WTC11 (cell line): ENCODE measurements at regions not wholly inside any gene's neighbourhood (a gene's known extent, or its start where the extent isn't known, plus 50 kb on each side); places are given as distances from the start of the nearest gene placed in this dataset.

ENCODE experiments used
- ATAC-seq: fragments of 200-7000 bp; cut with Tn5 transposase; 2 replicates; pipeline ENCODE4 v1.10.0; 2021; ENCODE audit warnings: mild to moderate bottlenecking, moderate library complexity
- CTCF ChIA-PET: fragments of 300-600 bp; sonication (Branson Sonifier 250); formaldehyde crosslinking; loops from one replicate; lab custom pipeline; 2021; ENCODE audit warnings: antibody characterized with exemption; lab: Charles Lee
- POLR2A ChIA-PET: fragments of 350-600 bp; sonication (Branson Sonifier 250); formaldehyde crosslinking; loops from one replicate; lab custom pipeline; 2021; ENCODE audit warnings: antibody characterized with exemption; lab: Charles Lee
- DNase-seq: peaks from one replicate; pipeline ENCODE4 v3.0.0; 2021; ENCODE audit warnings: low spot score
- H3K27ac Mint-ChIP-seq: 2 replicates; pipeline ENCODE4 v1.8.0; 2021; ENCODE audit warnings: mixed read lengths
- H3K27me3 Mint-ChIP-seq: 2 replicates; pipeline ENCODE4 v1.8.0; 2021; ENCODE audit warnings: low read depth, mild to moderate bottlenecking, moderate library complexity, mixed read lengths
- H3K36me3 Mint-ChIP-seq: 2 replicates; pipeline ENCODE4 v1.8.0; 2021; ENCODE audit warnings: mixed read lengths
- H3K4me1 Mint-ChIP-seq: 2 replicates; pipeline ENCODE4 v1.8.0; 2022; ENCODE audit warnings: mixed read lengths
- H3K4me3 Mint-ChIP-seq: 2 replicates; pipeline ENCODE4 v1.8.0; 2021; ENCODE audit warnings: mild to moderate bottlenecking, moderate library complexity, mixed read lengths
- H3K9me3 Mint-ChIP-seq: 2 replicates; pipeline ENCODE4 v1.8.0; 2021; ENCODE audit warnings: mixed read lengths
- ATF1 ChIP-seq: sonication (generic); formaldehyde crosslinking; IDR thresholded peaks from 2 replicates; pipeline ENCODE4 v1.8.1; 2023; ENCODE audit warnings: mild to moderate bottlenecking, moderate library complexity, missing genetic modification reagents
- ETV6 ChIP-seq: sonication (generic); formaldehyde crosslinking; IDR thresholded peaks from 2 replicates; pipeline ENCODE4 v1.8.1; 2022; ENCODE audit warnings: mild to moderate bottlenecking, missing genetic modification reagents
- IRF2 ChIP-seq: sonication (generic); formaldehyde crosslinking; IDR thresholded peaks from 2 replicates; pipeline ENCODE4 v1.8.0; 2022; ENCODE audit warnings: low read depth, missing genetic modification reagents, borderline replicate concordance
- MYBL2 ChIP-seq: sonication (generic); formaldehyde crosslinking; IDR thresholded peaks from 2 replicates; pipeline ENCODE4 v1.8.1; 2023; ENCODE audit warnings: mild to moderate bottlenecking, moderate library complexity, missing genetic modification reagents
- NFE2L1 ChIP-seq: sonication (generic); formaldehyde crosslinking; IDR thresholded peaks from 2 replicates; pipeline ENCODE4 v1.8.1; 2023; ENCODE audit warnings: missing genetic modification reagents
- NFYB ChIP-seq: sonication (generic); formaldehyde crosslinking; conservative IDR thresholded peaks from 2 replicates; pipeline ENCODE4 v1.8.0; 2022; ENCODE audit warnings: low read depth, missing genetic modification reagents
- PRRX2 ChIP-seq: fragments of 250-450 bp; sonication (Bioruptor Pico); IDR thresholded peaks from 2 replicates; pipeline ENCODE4 v1.8.0; 2021; ENCODE audit warnings: mild to moderate bottlenecking
- TEAD1 ChIP-seq: sonication (generic); formaldehyde crosslinking; IDR thresholded peaks from 2 replicates; pipeline ENCODE4 v1.8.0; 2022; ENCODE audit warnings: mild to moderate bottlenecking, missing genetic modification reagents
- TEAD4 ChIP-seq: sonication (generic); formaldehyde crosslinking; IDR thresholded peaks from 2 replicates; pipeline ENCODE4 v1.8.0; 2022; ENCODE audit warnings: mild to moderate bottlenecking, missing genetic modification reagents
- TP53 ChIP-seq: sonication (generic); formaldehyde crosslinking; IDR thresholded peaks from 2 replicates; pipeline ENCODE4 v1.8.1; 2023; ENCODE audit warnings: mild to moderate bottlenecking, missing genetic modification reagents
- ZBTB21 ChIP-seq: sonication (generic); formaldehyde crosslinking; IDR thresholded peaks from 2 replicates; pipeline ENCODE4 v1.8.1; 2023; ENCODE audit warnings: mild to moderate bottlenecking, missing genetic modification reagents, borderline replicate concordance
- ZNF121 ChIP-seq: sonication (generic); formaldehyde crosslinking; IDR thresholded peaks from 2 replicates; pipeline ENCODE4 v1.8.0; 2023; ENCODE audit warnings: missing genetic modification reagents
- ZNF396 ChIP-seq: fragments of 250-450 bp; sonication (Bioruptor Pico); IDR thresholded peaks from 2 replicates; pipeline ENCODE4 v1.8.0; 2021; ENCODE audit warnings: mild to moderate bottlenecking, moderate library complexity, borderline replicate concordance
- ZNF416 ChIP-seq: fragments of 250-450 bp; sonication (Bioruptor Pico); IDR thresholded peaks from 2 replicates; pipeline ENCODE4 v1.9.0; 2021; ENCODE audit warnings: mild to moderate bottlenecking, inconsistent platforms
- ZNF671 ChIP-seq: fragments of 250-450 bp; sonication (Bioruptor Pico); IDR thresholded peaks from 2 replicates; pipeline ENCODE4 v1.8.0; 2021; ENCODE audit warnings: mild to moderate bottlenecking
- TF ChIP-seq, protein P1 (sequence below): sonication (generic); formaldehyde crosslinking; IDR thresholded peaks from 2 replicates; pipeline ENCODE4 v1.8.1; 2023; ENCODE audit warnings: mild to moderate bottlenecking, missing genetic modification reagents, moderate library complexity
- TF ChIP-seq, protein P2 (sequence below): fragments of 200-600 bp; IDR thresholded peaks from 2 replicates; pipeline ENCODE4 v1.8.0; 2022; ENCODE audit warnings: antibody characterized with exemption
- TF ChIP-seq, protein P3 (sequence below): sonication (generic); formaldehyde crosslinking; IDR thresholded peaks from 2 replicates; pipeline ENCODE4 v1.8.1; 2023; ENCODE audit warnings: mild to moderate bottlenecking, moderate library complexity, missing genetic modification reagents
- TF ChIP-seq, protein P4 (sequence below): sonication (generic); formaldehyde crosslinking; IDR thresholded peaks from 2 replicates; pipeline ENCODE4 v1.8.0; 2022; ENCODE audit warnings: mild to moderate bottlenecking, missing genetic modification reagents
- TF ChIP-seq, protein P5 (sequence below): sonication (generic); formaldehyde crosslinking; IDR thresholded peaks from 2 replicates; pipeline ENCODE4 v1.8.1; 2023; ENCODE audit warnings: mild to moderate bottlenecking, missing genetic modification reagents, moderate library complexity
- TF ChIP-seq, protein P6 (sequence below): sonication (generic); formaldehyde crosslinking; IDR thresholded peaks from 2 replicates; pipeline ENCODE4 v1.8.0; 2023; ENCODE audit warnings: missing genetic modification reagents, mild to moderate bottlenecking, borderline replicate concordance

DNA sequence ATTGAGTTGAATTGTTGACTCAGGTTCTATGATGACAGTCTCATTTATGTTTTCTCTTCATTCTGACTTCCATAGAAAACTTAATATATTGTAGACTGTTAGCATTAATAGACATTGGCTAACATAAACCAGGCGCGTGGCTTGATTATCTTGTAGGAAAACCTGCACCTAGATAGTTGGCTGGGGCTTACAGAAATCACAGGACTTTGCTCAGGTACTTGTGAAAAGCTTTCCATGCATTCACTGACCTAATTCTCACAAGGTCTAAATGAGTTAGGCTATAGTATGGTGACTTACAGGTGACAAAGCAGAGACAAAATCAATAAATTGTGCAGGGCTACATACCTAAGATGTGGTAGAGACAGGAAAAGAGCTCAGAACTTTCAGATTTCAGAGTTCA lies 212.8 kb downstream of the GPAT3 start (continued):
- no peak for TF ChIP-seq PRRX2

DNA sequence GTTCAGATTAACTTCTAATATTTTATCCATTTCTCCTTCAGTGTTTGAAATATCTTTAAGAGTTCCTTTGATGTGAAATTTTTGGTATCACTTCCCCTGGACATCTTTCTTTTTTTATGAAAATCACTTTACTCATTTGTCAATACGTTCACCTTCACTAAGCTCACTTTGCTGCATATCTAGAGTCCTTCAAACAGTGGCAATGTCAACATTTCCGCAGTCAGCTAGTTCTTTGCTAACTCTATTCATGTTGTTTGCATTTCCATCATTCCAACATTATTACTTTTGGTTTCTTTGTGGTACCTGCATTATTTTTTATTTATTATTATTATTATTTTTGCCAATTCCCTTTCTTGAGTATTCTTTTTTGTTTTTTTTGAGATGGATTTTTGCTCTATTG lies 203.0 kb downstream of the GPAT3 start:
- Mint-ChIP-seq H3K4me1 (no peaks in the 10 kb centered on the region), H3K9me3 (no peaks in the 10 kb centered on the region)
- no peak for ATAC-seq
- no peak for TF ChIP-seq MYBL2 (CRISPR knock-in tag)
- no peak for TF ChIP-seq NFE2L1
- no peak for TF ChIP-seq ATF1
- TF ChIP-seq, all 79 proteins: peak for 0
- Mint-ChIP-seq H3K27ac (no peak overlapping the region), H3K27me3 (no peaks in the 10 kb centered on the region), H3K4me3 (no peak overlapping the region), H3K36me3 (no peaks in the 10 kb centered on the region)
- DNase-seq: no peak
- CTCF ChIA-PET: no interaction called here
- POLR2A ChIA-PET: no interaction called here

DNA sequence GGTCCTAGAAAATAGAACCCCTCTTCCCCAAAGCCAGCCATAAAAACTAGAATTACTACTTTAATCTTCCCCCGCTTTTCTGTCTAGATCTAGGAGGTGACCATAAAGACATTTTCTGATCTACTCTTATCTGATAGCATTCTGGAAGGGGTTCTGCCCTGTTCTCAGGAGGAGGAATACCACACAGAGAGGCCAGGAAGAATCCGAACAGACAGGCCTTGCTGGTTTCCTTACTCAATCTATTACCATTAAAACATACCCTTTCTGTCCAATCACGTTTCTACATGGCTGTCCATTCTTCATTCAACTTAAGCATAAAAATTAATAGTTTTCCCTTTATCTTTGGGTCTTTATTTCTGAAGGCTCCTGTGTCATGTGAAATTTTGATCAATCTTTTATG lies 198.7 kb downstream of the GPAT3 start:
- DNase-seq: no peak
- CTCF ChIA-PET: interaction anchor here (1.2 kb wide), 1 partner anchor 19 kb away, joined by 5 read pairs; no protein-coding TSS in a partner anchor
- no peaks in the 10 kb centered on the region for H3K4me1 Mint-ChIP-seq
- TF ChIP-seq ZBTB21 (CRISPR knock-in tag): no peak
- no peak for TF ChIP-seq TP53 (CRISPR knock-in tag)
- TF ChIP-seq TEAD1 (CRISPR knock-in tag): no peak
- TF ChIP-seq ZNF416 (CRISPR knock-in tag): no peak
- no peak for TF ChIP-seq ZNF396 (CRISPR knock-in tag)
- no peak for TF ChIP-seq ZNF121 (CRISPR knock-in tag)
- TF ChIP-seq ETV6 (CRISPR knock-in tag): no peak
- TF ChIP-seq, protein P1, sequence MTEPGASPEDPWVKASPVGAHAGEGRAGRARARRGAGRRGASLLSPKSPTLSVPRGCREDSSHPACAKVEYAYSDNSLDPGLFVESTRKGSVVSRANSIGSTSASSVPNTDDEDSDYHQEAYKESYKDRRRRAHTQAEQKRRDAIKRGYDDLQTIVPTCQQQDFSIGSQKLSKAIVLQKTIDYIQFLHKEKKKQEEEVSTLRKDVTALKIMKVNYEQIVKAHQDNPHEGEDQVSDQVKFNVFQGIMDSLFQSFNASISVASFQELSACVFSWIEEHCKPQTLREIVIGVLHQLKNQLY (CRISPR knock-in tag): no peak
- no peak for TF ChIP-seq NFE2L1
- TF ChIP-seq, protein P2, sequence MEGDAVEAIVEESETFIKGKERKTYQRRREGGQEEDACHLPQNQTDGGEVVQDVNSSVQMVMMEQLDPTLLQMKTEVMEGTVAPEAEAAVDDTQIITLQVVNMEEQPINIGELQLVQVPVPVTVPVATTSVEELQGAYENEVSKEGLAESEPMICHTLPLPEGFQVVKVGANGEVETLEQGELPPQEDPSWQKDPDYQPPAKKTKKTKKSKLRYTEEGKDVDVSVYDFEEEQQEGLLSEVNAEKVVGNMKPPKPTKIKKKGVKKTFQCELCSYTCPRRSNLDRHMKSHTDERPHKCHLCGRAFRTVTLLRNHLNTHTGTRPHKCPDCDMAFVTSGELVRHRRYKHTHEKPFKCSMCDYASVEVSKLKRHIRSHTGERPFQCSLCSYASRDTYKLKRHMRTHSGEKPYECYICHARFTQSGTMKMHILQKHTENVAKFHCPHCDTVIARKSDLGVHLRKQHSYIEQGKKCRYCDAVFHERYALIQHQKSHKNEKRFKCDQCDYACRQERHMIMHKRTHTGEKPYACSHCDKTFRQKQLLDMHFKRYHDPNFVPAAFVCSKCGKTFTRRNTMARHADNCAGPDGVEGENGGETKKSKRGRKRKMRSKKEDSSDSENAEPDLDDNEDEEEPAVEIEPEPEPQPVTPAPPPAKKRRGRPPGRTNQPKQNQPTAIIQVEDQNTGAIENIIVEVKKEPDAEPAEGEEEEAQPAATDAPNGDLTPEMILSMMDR: no peak
- no peak for TF ChIP-seq TEAD4 (CRISPR knock-in tag)
- TF ChIP-seq IRF2: no peak
- TF ChIP-seq ZNF671 (CRISPR knock-in tag): no peak
- TF ChIP-seq, protein P3, sequence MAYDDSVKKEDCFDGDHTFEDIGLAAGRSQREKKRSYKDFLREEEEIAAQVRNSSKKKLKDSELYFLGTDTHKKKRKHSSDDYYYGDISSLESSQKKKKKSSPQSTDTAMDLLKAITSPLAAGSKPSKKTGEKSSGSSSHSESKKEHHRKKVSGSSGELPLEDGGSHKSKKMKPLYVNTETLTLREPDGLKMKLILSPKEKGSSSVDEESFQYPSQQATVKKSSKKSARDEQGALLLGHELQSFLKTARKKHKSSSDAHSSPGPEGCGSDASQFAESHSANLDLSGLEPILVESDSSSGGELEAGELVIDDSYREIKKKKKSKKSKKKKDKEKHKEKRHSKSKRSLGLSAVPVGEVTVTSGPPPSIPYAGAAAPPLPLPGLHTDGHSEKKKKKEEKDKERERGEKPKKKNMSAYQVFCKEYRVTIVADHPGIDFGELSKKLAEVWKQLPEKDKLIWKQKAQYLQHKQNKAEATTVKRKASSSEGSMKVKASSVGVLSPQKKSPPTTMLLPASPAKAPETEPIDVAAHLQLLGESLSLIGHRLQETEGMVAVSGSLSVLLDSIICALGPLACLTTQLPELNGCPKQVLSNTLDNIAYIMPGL (CRISPR knock-in tag): no peak
- TF ChIP-seq, all 79 proteins: peak for 0
- Mint-ChIP-seq H3K4me3 (no peak overlapping the region), H3K36me3 (no peaks in the 10 kb centered on the region), H3K27ac (no peak overlapping the region), H3K27me3 (no peaks in the 10 kb centered on the region), H3K9me3 (peaks cover 17% of the 10 kb centered on the region)
- no peak for ATAC-seq
- POLR2A ChIA-PET: no interaction called here

DNA sequence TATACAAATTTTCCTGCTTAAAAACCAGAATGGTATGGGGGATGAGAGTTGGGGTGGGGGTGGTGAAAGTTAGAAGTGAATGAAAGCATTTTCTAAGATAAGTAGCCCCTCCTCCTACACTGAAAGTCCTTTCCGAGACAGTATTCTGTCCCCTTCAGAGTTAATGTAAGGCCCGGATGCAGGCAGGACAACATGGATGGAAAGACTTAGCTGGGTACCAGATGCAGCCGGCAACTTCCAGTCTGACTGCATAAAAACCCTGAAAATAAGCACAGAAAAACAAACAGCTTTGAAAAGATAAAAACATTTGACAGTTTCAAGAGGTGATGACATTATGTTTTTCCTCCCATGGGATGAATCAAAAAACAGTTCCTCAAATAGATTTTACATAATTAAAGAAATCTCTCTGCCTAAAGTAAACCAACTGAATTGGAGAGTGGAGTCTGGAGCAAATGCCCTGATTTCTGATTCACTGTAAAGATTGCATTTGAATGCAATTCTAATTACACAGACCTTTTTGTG lies 196.3 kb downstream of the GPAT3 start:
- POLR2A ChIA-PET: no interaction called here
- no peak overlapping the region for H3K4me3 Mint-ChIP-seq
- H3K27me3 Mint-ChIP-seq: no peaks in the 10 kb centered on the region
- CTCF ChIA-PET: interaction anchor here (2.0 kb wide), 1 partner anchor 21 kb away, joined by 8 read pairs; no protein-coding TSS in a partner anchor
- H3K36me3 Mint-ChIP-seq: no peaks in the 10 kb centered on the region
- H3K27ac Mint-ChIP-seq: no peak overlapping the region
- DNase-seq (no peak), ATAC-seq (no peak)
- H3K9me3 Mint-ChIP-seq: peaks cover 21% of the 10 kb centered on the region
- no peaks in the 10 kb centered on the region for H3K4me1 Mint-ChIP-seq
- TF ChIP-seq, protein P4, sequence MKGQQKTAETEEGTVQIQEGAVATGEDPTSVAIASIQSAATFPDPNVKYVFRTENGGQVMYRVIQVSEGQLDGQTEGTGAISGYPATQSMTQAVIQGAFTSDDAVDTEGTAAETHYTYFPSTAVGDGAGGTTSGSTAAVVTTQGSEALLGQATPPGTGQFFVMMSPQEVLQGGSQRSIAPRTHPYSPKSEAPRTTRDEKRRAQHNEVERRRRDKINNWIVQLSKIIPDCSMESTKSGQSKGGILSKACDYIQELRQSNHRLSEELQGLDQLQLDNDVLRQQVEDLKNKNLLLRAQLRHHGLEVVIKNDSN: no peak
- TF ChIP-seq, protein P5, sequence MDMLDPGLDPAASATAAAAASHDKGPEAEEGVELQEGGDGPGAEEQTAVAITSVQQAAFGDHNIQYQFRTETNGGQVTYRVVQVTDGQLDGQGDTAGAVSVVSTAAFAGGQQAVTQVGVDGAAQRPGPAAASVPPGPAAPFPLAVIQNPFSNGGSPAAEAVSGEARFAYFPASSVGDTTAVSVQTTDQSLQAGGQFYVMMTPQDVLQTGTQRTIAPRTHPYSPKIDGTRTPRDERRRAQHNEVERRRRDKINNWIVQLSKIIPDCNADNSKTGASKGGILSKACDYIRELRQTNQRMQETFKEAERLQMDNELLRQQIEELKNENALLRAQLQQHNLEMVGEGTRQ (CRISPR knock-in tag): no peak
- TF ChIP-seq ZNF416 (CRISPR knock-in tag) (no peak), NFYB (no peak)
- TF ChIP-seq, protein P6, sequence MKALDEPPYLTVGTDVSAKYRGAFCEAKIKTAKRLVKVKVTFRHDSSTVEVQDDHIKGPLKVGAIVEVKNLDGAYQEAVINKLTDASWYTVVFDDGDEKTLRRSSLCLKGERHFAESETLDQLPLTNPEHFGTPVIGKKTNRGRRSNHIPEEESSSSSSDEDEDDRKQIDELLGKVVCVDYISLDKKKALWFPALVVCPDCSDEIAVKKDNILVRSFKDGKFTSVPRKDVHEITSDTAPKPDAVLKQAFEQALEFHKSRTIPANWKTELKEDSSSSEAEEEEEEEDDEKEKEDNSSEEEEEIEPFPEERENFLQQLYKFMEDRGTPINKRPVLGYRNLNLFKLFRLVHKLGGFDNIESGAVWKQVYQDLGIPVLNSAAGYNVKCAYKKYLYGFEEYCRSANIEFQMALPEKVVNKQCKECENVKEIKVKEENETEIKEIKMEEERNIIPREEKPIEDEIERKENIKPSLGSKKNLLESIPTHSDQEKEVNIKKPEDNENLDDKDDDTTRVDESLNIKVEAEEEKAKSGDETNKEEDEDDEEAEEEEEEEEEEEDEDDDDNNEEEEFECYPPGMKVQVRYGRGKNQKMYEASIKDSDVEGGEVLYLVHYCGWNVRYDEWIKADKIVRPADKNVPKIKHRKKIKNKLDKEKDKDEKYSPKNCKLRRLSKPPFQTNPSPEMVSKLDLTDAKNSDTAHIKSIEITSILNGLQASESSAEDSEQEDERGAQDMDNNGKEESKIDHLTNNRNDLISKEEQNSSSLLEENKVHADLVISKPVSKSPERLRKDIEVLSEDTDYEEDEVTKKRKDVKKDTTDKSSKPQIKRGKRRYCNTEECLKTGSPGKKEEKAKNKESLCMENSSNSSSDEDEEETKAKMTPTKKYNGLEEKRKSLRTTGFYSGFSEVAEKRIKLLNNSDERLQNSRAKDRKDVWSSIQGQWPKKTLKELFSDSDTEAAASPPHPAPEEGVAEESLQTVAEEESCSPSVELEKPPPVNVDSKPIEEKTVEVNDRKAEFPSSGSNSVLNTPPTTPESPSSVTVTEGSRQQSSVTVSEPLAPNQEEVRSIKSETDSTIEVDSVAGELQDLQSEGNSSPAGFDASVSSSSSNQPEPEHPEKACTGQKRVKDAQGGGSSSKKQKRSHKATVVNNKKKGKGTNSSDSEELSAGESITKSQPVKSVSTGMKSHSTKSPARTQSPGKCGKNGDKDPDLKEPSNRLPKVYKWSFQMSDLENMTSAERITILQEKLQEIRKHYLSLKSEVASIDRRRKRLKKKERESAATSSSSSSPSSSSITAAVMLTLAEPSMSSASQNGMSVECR: no peak
